H1 (cell line): ENCODE measurements at regions not wholly inside any gene's neighbourhood (a gene's known extent, or its start where the extent isn't known, plus 50 kb on each side); places are given as distances from the start of the nearest gene placed in this dataset.

Experiments
- BRCA1 ChIP-seq: IDR thresholded peaks from 2 replicates; pipeline ENCODE4 v1.6.1; 2012; ENCODE audit warnings: low read depth, low read length, improper control_type of control experiment
- CEBPB ChIP-seq: IDR thresholded peaks from 2 replicates; pipeline ENCODE4 v1.6.1; 2012; ENCODE audit warnings: low read depth, low read length
- CREB1 ChIP-seq: IDR thresholded peaks from 2 replicates; pipeline ENCODE4 v1.6.1; 2012; ENCODE audit warnings: inconsistent platforms
- CTCF ChIP-seq, 3 experiments: IDR thresholded peaks; 1 replicate in 2 of 3; 2 replicates in 1 of 3; pipeline versions ENCODE4 v1.5.1 to v1.6.1; 2011; ENCODE audit warnings: low read length in 3 of 3, mild to moderate bottlenecking in 3 of 3, inconsistent platforms in 2 of 3, low read depth in 1 of 3, moderate library complexity in 1 of 3; ENCODE audit not compliant: insufficient read depth in 1 of 3; ENCODE audit errors: control extremely low read depth in 1 of 3
- POLR2A ChIP-seq, 2 experiments: IDR thresholded peaks; 1 replicate in 1 of 2; 2 replicates in 1 of 2; pipeline ENCODE4 v1.6.1; 2011; ENCODE audit warnings: low read depth in 2 of 2, low read length in 2 of 2, mild to moderate bottlenecking in 2 of 2; ENCODE audit errors: control extremely low read depth in 1 of 2
- POLR2AphosphoS5 ChIP-seq: IDR thresholded peaks from 2 replicates; pipeline ENCODE4 v1.6.1; 2011; ENCODE audit warnings: low read depth, low read length
- RXRA ChIP-seq: IDR thresholded peaks from 2 replicates; pipeline ENCODE4 v1.6.1; 2011; ENCODE audit warnings: low read depth, mild to moderate bottlenecking, low read length, moderate library complexity; ENCODE audit not compliant: insufficient read depth

DNA sequence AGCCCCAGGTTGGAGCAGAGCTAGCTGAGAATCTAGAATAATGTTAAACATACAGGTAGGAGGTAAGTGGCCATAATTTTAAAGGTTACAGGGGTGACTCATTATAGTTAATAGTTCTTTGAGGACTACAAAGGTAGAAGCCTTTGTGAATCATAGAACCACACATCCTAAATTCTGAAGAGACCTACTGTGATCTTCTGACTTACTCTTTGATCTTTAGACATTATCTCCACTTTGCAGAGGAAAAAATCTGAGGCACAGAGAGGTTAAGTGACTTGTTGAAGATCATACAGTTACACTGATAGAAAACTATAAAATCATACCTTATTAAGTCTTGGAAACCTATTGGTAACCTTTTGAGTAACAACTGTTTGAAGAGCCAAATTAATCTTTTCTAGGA, 1051.3 kb upstream of the NRXN1 start:
- no peak for TF ChIP-seq POLR2A (IDR thresholded peaks at IDR 0.05; ENCODE audit: control extremely low read depth in 1 of 2, low read depth in 2 of 2, low read length in 2 of 2)
- no peak for TF ChIP-seq POLR2AphosphoS5
- TF ChIP-seq RXRA = no peak
- no peak for TF ChIP-seq CTCF (IDR thresholded peaks at IDR 0.05; ENCODE audit: control extremely low read depth in 1 of 3, insufficient read depth in 1 of 3, low read depth in 1 of 3, low read length in 3 of 3)
- no peak for TF ChIP-seq CREB1
- TF ChIP-seq BRCA1 = no peak
- TF ChIP-seq CEBPB = no peak
